ENCODE measurements at regions not wholly inside any gene's neighbourhood (a gene's known extent, or its start where the extent isn't known, plus 50 kb on each side); places are given as distances from the start of the nearest gene placed in this dataset.
A peak's percentile ranks its signal among the peaks of the same experiment; 100 is the strongest.

GRCh38 chr11:32317643-32318042, 117.7 kb downstream of the WT1 start:
- no peak for DNase-seq (ENCODE audit: low spot score)

GRCh38 chr11:32318071-32319055, 117.0 kb downstream of the WT1 start:
- no peak for DNase-seq (ENCODE audit: low spot score)

GRCh38 chr11:32323814-32324130, 111.6 kb downstream of the WT1 start:
- no peak for DNase-seq (ENCODE audit: low spot score)

DNA sequence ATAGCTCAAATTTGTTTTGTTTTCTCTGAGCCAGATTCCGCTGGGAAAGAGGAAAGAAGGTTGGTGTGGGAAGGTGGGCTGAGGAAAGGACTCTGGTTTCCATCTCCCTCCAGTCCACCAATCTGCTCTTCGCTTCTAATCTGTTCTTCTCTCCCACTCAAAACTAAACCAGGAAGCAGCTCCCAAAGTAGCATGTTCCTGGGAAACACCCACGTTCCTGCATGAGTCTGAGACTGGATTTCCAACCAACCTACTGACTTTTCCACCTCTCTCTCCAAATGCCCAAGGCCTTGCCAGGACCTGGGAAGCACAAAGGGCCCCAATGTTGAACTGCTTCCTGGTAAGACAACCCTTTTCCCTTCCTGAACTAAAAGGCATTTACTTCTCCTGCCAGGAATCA, 110.2 kb downstream of the WT1 start:
- DNase-seq (ENCODE audit: low spot score), result no peak

DNA sequence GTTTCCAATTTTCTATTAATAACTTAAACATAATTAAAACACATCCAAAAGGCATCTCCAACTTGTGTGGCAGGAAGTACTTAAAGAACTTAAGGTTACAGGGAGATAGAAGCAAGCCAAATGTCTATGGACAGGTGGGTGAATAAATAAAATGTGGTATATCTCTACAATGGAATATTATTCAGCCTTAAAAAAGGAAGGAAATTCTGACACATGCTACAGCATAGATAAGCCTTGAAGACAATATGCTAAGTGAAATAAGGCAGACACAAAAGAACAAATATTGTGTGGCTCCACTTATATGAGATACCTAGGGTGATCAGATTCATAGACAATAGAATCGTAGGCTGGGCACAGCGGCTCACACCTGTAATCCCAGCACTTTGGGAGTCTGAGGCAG, 109.6 kb downstream of the WT1 start:
- DNase-seq (ENCODE audit: low spot score), result no peak

- no peak for DNase-seq (ENCODE audit: low spot score)
Measured at GRCh38 chr11:32326522-32326921, 108.8 kb downstream of the WT1 start.

DNA sequence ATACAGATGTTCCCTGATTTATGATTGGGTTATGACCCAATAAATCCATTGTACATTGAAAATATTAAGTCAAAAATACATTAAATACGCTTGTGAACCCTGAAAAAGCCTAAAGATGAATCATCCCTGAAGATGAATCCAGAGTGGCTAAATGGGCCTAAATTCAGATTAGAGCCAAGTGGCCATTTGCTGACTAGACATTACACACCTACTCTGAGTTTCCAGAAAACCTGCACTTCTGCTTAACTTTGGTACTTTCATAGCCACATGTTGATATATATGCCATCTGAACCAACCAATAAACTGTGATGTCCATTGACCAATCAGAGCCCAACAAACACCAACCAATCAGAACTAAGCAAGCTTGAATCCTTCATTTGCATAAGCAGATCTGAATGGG, 106.9 kb downstream of the WT1 start:
- peak; percentile 16 for DNase-seq (ENCODE audit: low spot score)

DNA sequence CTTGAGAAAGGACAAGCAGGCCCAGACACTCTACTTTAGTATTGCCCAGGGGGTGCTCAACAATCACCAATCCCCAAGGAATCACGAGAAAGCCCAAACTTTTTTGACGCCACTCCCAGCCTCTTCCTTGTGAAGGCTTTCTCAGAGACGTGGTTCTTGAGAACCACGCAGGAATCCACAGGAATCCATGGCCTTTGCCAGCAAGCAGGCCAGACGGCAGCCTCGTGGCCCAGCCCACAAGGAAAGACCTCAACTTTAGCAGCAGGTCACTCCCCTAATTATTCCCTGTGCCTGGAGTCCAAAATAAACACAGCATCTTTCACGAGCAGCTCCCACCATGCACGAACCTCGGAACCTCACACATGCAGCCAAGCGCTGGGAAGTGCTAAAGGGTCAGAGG, 104.2 kb downstream of the WT1 start:
- DNase-seq (ENCODE audit: low spot score), result no peak

DNA sequence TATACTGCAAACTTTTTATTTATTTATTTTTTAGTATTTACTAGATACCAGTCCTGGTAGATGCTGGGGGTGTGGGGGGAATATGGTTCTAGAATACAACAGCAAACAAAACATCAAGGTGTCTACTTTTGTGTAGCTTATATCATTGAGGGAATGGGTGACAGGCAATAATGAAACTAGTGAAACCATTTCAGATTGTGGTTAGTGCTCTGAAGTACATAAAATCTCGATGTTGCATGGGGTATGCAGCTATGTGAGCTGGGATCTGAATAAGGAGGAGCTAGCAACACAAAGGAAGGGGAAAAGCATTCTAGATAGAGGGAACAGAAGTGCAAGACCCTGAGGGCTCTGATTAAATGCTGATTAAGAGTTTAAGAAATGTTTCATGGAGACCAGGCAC, 103.5 kb downstream of the WT1 start:
- no peak for DNase-seq (ENCODE audit: low spot score)

DNA sequence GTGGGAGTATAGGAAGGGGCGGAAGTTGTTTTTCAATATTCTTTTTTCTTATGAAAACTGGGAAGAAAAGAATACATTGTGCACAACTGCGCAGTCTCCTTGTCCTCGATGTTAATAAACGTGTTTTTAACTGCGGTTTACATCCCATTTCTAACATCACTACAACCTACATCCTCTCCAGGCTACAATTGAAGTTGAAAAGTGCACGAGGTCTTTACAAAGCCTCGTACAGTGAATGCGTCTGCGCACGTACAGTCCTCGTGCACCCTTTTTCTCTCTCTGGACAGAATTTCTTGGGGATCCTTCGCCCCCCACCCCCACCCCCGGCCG, 102.4 kb downstream of the WT1 start:
- DNase-seq (ENCODE audit: low spot score), result no peak

GRCh38 chr11:32333320-32333991, 101.9 kb downstream of the WT1 start:
- no peak for DNase-seq (ENCODE audit: low spot score)

DNA sequence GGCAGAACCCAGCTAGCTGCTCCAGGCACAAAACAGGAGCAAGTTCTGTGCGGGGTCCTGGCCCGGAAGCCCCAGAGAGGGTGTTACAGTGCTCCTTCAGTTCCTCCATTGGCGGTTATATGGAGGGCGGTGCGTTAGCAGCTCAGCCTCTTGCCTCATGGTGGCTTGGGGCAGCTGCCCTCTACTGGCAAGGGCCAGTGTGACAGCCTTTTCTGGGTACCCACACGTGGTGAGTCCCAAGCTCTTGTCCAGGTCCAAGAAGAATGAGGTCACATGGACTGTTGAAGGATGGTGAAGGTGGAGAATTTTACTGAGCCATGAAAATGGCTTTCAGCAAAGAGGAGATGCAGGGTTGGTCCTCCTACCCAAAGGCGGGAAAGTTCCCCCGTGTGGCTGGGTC, 100.5 kb downstream of the WT1 start:
- peak; percentile 35 for DNase-seq (ENCODE audit: low spot score)

Data from NAMALWA (cell line).